Fibroblast of skin of abdomen (primary cell): ENCODE measurements at regions not wholly inside any gene's neighbourhood (a gene's known extent, or its start where the extent isn't known, plus 50 kb on each side); places are given as distances from the start of the nearest gene placed in this dataset.

ENCODE experiments used
- DNase-seq: peaks from one replicate; pipeline ENCODE4 v3.0.0-alpha.2; 2013

DNA sequence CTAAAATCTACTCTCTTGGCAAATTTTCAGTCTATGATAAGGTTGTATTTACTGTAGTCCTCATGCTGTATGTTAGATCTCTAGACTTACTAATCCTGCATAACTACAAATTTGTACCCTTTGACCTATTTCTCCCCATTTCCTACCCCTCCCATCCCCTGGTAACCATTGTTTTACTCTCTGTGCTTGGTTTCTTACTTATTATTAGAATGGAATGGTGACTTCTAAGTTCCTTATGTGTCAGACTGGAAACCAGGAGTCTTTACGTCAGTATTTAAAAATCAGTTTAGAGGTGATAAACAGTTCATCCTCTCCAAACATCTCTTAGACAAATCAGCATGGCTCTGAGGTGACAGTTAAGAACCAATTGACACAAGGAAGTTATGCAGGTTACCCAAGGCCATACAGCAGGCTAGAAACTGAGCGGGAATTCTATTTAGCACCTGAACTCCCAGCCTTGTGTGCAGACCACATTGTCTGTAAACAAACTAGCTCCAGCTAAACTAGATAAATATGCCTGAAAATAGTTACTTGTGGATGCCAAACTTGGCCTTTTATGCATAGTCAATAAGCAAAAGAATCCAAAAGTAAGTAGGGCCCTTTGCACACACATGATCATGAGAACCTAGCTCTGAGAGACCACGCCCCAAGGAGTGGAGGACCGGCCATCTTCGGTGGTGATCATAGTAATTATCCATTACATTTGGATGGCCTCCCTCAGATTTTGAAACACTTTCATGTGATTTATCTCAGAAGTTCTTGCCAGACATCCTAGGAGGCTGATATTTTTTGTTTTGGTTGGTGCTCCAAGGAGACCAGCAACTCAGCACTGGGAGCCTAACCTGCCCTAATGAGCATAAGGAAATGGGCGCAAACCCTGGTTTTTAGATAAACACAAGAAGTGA, 72.3 kb upstream of the BOC start:
- DNase-seq: no peak

DNA sequence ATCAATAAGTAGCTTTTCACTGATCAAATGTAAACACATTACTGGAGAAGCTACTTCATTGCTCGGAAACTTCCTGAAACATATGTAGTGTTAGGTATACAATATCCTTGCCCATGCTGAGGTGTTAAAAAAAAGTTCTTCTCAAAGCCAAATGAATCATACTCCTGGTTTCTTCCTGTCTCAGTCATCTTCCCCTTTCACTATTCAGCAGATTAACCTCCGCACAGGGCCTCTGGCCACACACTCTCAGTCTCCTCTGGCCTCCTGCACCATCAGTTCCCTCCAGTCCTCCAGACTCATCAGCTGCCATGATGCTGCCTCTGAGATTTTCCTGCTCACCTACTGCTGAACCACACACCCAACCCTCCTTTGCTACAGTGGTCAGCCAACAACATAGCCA, 70.5 kb upstream of the BOC start:
- DNase-seq: no peak

DNA sequence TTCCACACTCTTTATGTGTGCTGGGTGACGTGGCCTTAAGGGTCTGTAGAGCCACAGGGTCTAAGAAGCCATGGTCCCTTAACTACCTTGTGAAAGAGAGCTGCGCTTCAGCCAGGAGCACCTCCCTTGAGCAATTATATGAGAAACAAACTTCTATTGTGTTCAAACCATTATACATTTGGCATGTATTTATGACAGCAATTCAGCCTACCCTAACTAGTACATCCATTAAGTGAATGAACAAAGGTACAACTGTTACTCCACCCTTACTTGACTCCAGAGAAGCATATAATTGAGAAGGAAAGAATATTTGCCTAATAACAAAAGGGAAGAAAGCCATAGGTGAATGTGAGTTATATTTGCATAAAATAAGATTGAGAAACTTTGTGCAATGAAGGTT, 69.8 kb upstream of the BOC start:
- DNase-seq: no peak

DNA sequence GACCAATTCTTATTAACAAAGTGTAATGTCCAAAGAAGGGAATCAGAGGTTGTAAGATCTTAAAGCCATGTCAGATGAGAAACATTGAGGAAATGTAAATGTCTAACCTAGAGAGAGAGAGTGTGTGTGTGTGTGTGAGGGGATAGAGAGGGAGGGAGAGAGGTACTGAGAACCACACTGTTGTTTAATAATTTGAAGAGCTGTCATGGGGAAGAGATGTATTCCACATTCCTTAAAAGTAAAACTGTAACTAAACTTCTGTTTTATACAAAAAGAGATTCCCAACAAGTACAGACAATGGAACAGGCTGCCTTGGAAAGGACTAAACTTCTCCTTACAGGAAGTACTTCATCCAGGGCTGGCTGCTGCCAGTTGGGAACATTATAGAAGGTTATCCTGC, 68.9 kb upstream of the BOC start:
- no peak for DNase-seq

DNA sequence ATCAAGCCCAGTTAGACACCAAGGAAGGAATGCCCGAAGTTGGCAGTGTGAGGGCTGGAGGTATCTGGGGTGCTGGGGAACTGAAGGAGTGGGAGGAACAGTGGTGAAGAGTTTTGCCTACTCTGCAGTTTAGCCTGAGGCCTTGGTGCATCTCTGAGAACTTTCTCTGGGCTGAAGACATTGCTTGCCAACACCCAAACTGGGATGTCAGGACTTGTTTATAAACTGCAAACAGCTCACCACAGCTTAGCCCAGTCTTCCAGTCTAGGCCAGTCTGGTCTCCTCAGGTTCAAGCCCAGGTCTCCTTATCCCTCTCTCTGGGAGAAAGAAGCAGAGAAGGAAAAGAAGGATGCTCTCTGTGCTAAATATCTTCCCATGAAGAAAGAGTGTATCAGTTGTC, 68.0 kb upstream of the BOC start:
- no peak for DNase-seq

DNA sequence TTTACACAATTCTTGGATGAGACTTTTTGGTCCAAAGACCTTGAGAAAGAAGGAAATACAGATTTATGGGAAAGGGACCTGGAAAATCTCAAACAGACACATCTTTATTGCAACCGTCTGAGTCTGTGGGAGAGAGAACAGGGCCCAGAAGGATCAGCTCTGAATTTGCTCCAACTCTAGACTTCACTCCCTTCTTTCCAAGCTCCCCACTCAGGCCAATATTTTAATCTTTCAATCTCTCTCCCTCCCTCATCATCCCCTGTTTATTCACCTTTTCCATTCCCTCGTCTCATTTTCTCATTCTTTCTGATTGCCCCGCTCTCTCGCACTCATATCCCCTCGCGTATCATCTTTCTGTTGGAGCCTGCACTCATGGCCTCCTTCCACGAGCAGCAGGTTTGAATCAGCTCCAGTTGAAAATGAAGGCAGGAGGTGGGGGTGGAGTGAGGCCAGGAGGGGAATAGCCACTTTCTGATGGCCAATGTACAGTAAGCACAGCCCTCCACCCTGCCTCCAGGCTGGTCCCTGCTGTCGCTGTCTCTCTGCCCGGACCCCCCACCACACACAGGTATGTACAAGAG, 63.6 kb upstream of the BOC start:
- DNase-seq: no peak

DNA sequence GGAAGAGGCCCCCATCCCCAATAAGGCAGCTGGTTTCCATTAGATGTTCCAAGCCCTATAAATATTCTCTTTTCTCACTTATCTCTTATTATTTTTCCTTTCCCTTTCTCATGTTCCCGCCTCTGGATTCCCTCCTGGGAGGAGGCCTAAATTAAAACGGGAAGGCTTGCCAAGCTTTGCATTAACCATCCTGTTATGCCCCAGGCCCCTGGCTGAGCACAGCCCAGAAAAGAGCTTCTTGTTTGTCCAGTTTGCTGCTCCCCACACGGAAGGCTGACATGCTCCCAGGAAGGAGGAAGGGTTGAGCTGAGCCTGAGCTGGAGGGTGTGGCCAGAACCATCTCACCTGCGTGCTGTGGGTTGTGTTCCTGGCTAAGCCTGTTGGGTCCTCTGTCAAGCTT, 63.1 kb upstream of the BOC start:
- no peak for DNase-seq

DNA sequence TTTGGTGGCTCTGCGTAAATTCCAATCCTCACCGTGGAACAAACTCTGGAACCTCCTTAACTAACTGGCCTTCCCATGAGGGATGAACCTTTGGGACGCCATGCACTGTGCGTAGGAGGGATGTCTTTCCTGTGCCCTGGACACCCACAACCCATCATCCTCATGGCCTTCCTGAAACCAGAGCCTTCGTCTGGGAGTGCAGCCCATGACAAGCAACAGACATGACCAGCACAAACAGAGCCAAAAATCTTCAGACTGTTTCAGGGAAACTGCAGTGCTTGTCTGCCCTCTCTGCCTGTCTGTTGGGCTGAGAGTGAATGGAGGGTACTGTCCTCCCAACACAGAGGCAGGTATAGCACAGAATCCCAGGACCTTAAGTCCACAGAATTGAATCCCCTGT, 61.1 kb upstream of the BOC start:
- DNase-seq: no peak

DNA sequence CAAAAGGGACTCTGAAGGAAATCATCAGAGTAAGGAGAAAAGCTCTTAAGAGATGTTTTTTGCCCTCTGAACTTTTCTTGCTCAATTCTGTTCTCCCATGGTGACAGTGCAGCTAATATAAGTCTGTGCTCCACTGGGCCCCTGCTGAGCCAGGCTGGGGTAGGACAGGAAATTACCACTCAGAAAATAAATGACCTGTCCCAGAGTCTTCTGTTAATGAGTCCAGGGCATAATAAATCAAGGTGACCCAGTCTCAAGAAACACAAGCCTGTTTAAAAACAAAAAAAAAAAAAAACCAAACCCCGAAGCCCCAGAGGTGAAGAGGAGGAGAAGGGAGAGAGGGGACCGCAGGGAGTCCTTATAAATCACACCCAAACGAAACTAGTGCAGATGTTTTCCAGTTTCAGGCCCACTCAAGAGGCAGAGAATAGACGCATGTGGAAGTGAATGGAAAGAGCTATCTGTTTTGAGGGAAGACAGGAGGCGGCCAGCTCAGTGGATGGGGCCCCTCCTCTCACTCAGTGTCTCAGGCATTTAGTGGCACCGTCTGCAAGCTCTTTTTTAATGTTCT, 59.8 kb upstream of the BOC start:
- peak; percentile 50 for DNase-seq

DNA sequence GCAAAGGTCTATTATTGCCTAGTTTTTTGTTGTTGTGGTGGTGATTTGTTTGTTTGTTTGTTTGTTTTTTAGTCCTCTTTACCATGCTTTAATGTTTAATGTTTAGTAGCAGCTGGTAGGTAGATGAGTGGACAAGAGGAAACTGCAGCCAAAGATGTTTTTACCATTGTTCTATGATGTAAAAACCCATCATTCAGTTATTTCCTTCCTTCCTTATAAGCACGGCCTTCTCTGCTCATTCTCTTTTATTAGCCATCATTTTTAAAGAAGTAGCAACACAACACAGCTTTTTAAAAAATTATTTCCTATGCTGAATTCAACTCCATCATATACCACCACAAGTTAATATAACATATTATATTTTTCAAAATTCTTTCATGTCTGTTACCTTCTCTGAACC, 58.5 kb upstream of the BOC start:
- no peak for DNase-seq

DNA sequence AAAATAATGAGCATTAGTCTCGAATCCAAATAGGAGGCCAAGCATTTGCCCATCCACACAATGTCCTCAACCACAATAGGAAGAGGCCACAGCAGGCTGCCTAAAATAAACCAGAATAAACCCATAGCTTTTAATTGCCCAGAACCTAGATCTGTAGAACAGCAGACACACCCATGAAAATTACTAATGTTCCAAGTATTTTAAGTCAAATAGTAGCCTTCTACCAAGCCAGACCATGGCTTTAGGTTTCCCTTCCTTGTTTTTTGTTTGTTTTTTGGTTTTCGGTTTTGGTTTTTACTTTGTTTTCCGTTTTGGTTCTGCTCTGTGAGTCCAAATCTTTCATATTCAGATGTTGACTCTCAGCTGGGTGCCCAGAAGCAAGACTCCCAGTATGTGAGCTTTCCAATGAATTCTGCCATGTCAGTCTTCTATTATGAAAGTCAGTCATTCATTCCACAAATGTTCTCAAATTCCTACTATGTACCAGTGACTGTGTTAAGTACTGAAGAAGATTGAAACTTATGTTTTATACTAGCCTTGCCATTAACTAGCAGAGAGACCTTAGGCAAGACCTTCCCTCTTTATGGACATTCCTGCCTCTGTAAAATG, 57.8 kb upstream of the BOC start:
- DNase-seq: no peak

DNA sequence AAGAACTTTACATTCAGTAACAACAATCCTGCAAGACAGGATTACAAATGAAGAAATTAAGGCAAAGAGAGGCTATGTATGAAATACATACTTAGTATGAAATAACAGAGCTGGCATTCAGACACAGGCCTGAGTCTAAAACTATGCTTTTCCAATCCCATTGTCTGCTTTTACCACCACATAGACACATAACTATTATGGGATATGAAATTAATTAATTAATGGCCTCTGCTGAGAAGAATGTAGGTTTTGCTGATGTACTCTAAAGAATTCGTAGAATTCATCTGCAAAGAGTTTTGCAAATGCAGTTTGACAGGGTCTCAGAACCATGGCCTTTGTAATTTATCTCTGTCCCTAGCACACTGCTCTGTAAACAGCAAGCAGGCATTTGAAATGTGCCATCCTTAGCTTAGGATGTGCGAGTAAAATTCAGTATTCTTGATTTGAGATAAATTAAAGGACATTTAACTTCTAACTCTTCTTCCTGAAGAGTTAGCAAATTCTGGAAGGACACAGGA, 54.5 kb upstream of the BOC start:
- DNase-seq: no peak

DNA sequence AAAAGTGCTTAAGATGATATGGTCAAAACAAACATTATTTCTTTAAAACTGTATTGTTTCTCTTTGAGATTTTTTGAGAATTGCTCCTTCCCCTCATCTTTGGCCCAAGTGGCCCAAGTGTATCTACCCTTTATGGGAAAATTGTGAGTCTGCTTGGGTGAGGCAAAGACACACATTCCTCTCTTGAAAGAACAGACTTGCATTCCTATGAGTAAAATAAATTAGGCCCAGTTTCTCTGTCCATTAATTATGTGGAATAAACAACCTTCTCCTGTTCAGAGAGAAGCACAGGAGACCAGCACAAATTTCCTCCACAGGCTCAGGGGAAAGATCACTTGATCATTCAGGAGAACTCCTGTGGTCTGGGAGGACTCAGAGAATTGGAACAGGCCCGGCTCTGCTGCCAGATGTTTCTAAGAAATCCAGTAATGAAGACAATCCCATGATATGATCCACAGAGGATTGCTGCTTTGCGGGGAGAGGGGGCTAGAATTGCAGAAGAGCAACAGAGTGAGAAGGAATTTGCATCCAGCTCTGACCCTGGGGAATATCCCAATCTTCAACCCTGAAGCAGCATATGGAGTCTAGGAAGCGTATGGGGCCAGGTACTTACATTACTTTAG, 53.8 kb upstream of the BOC start:
- DNase-seq: peak; percentile 82

DNA sequence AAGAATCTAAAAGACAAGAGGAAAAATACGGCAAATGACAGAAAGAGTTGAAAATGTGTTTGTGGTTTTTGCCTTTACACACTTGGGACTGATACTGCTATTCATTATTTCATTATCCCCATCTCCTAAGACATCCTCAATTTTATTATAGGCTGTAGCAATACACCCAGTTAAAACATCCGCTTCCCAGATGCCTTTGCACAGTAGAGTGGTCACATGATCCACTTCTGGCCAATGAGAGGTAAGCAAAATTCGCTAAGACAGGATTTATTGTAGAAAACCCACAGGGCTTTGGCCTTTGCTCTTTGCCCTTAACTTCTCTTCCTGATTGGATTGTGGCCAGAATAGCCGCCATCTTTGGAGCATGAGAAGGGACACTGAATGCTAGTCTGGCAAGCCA, 53.2 kb upstream of the BOC start:
- no peak for DNase-seq
